SK-N-MC (cell line): ENCODE measurements at regions not wholly inside any gene's neighbourhood (a gene's known extent, or its start where the extent isn't known, plus 50 kb on each side); places are given as distances from the start of the nearest gene placed in this dataset.

Source experiments
- EZH2 ChIP-seq: fragments of 200-600 bp; sonication (generic); IDR thresholded peaks from one replicate; pipeline ENCODE4 v1.6.1; 2017; ENCODE audit warnings: antibody characterized with exemption
- POLR2AphosphoS5 ChIP-seq: IDR thresholded peaks from 2 replicates; pipeline ENCODE4 v1.6.1; 2012; ENCODE audit warnings: mild to moderate bottlenecking, low read depth, low read length, borderline replicate concordance

DNA sequence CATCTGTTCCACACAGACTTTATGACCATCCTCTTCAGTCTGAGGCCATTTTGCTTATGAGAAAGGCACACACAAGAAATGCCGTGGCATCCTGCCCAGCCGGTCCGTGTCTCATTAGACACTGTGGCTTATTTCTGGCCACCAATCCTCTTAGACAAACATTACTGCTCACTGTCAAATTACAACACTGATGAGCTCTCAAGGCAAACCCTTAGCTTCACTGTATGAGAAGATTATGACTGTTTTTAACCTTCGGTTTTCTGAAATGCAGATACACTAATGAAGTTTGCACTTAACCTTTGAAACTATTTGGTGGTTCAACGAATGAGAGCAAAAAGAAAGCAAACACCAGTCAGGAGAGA lies 50.5 kb upstream of the DST start:
- TF ChIP-seq POLR2AphosphoS5 (no peak), EZH2 (no peak)
